ENCODE measurements at regions not wholly inside any gene's neighbourhood (a gene's known extent, or its start where the extent isn't known, plus 50 kb on each side); places are given as distances from the start of the nearest gene placed in this dataset.

DNA sequence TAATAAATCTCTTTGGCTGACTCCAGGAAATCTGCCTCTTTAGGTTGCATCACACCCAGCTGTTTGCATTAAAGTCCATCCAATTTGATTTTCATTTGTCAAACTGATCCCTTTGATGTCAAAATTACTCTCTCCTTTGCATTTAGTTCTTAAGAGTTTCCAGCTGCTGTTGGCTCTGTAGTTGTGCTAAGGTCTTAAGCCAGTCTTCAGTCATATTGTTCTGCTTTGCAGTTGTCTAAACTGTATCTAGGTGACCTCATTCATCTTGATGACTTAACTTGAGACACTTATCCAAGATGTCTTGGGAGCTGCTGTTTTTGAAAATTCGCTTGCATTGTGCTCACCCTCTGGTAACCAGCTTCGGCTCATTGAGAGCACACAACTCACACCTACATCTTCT is 386.9 kb upstream of the TLE4 start:
- no peaks in the 10 kb centered on the region for H3K9me3 ChIP-seq
- no peak for DNase-seq
- 51 to 52% methylated on average over 2 of the region's 2 CpGs for WGBS, 2 donors (ENCODE audit: low coverage in 1 of 2)

DNA sequence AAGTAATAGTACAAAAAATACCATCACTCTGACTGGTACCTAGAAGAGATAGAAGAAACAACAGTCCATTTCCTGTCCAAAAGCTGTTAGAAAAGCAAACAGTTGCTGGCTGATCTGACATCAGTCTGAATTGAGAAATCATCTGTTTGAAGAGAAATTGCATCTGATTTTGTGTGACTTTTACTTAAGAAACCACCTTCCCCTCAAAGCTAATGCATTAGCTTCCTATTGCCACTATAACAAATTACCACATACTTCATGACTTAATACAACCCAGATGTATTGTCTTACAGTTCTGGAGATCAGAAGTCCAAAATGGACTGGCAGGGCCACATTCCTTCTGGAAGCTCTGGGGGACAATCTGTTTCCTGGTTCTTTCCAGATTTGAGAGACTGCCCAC is 385.9 kb upstream of the TLE4 start:
- TF ChIP-seq POLR2AphosphoS5 (IDR thresholded peaks at IDR 0.05) (no peak), POLR2A (IDR thresholded peaks at IDR 0.05) (no peak), EP300 (IDR thresholded peaks at IDR 0.05; ENCODE audit: low read depth) (no peak)
- TF ChIP-seq, protein P1, sequence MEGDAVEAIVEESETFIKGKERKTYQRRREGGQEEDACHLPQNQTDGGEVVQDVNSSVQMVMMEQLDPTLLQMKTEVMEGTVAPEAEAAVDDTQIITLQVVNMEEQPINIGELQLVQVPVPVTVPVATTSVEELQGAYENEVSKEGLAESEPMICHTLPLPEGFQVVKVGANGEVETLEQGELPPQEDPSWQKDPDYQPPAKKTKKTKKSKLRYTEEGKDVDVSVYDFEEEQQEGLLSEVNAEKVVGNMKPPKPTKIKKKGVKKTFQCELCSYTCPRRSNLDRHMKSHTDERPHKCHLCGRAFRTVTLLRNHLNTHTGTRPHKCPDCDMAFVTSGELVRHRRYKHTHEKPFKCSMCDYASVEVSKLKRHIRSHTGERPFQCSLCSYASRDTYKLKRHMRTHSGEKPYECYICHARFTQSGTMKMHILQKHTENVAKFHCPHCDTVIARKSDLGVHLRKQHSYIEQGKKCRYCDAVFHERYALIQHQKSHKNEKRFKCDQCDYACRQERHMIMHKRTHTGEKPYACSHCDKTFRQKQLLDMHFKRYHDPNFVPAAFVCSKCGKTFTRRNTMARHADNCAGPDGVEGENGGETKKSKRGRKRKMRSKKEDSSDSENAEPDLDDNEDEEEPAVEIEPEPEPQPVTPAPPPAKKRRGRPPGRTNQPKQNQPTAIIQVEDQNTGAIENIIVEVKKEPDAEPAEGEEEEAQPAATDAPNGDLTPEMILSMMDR (IDR thresholded peaks at IDR 0.05), result no peak
- no peaks in the 10 kb centered on the region for H3K9me3 ChIP-seq
- intact Hi-C loops (cut with DNase I; ENCODE audit: low total_unique reads), result no loop called here
- no peak overlapping the region for H3K27ac ChIP-seq
- no peak overlapping the region for H3K4me3 ChIP-seq
- DNase-seq, result no peak
- no peaks in the 10 kb centered on the region for H3K27me3 ChIP-seq
- no peaks in the 10 kb centered on the region for H3K36me3 ChIP-seq
- in situ Hi-C loops (cut with MboI; ENCODE audit: low pct_ligation_motif_present in 1 of 4, low pct_unique_long_range_greater_than_20kb in 1 of 4, low sequenced_read_pairs in 3 of 4), result no loop called here
- H3K4me1 ChIP-seq, result no peaks in the 10 kb centered on the region

More for the DNA sequence above, 386.9 kb upstream of the TLE4 start:
- Histone ChIP-seq H3K27me3 (no peaks in the 10 kb centered on the region), H3K27ac (no peak overlapping the region), H3K4me3 (no peak overlapping the region), H3K4me1 (no peaks in the 10 kb centered on the region), H3K36me3 (no peaks in the 10 kb centered on the region)
- in situ Hi-C loops (cut with MboI; ENCODE audit: low pct_ligation_motif_present in 1 of 4, low pct_unique_long_range_greater_than_20kb in 1 of 4, low sequenced_read_pairs in 3 of 4), result no loop called here
- intact Hi-C loops (cut with DNase I; ENCODE audit: low total_unique reads), result no loop called here
- no peak for TF ChIP-seq EP300 (IDR thresholded peaks at IDR 0.05; ENCODE audit: low read depth)
- TF ChIP-seq POLR2AphosphoS5 (IDR thresholded peaks at IDR 0.05), result no peak

DNA sequence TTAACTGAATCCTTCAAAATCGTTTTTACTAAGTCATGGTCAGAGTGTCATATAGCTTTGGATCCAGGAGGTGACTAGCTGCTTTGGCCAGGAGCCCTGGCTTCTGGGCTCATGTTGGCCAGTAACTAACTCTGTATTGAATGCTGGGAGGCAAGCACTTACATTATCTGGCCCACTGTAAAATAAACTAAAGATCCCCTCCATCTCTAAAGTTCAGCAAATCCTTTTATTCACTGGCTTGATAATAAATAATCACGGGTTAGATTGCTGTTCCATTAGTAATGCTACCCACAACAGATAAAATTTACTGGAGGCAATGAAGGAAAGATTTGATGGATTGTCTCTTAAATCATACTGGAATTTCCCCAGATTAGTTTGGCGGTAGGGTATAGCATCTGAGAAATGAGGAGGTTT is 382.2 kb upstream of the TLE4 start:
- Histone ChIP-seq H3K4me3 (no peak overlapping the region), H3K27ac (no peak overlapping the region), H3K27me3 (no peaks in the 10 kb centered on the region), H3K9me3 (no peaks in the 10 kb centered on the region), H3K36me3 (no peaks in the 10 kb centered on the region), H3K4me1 (no peaks in the 10 kb centered on the region)
- WGBS, 2 donors (ENCODE audit: low coverage in 1 of 2), result 55 to 64% methylated on average over 2 to 3 of the region's 3 CpGs
- in situ Hi-C loops (cut with MboI; ENCODE audit: low pct_ligation_motif_present in 1 of 4, low pct_unique_long_range_greater_than_20kb in 1 of 4, low sequenced_read_pairs in 3 of 4) (no loop called here), intact Hi-C loops (cut with DNase I; ENCODE audit: low total_unique reads) (no loop called here)
- TF ChIP-seq EP300 (IDR thresholded peaks at IDR 0.05; ENCODE audit: low read depth), result no peak
- TF ChIP-seq POLR2AphosphoS5 (IDR thresholded peaks at IDR 0.05), result no peak
- no peak for TF ChIP-seq POLR2A (IDR thresholded peaks at IDR 0.05)
- TF ChIP-seq, protein P1 (IDR thresholded peaks at IDR 0.05), result no peak
- no peak for DNase-seq

DNA sequence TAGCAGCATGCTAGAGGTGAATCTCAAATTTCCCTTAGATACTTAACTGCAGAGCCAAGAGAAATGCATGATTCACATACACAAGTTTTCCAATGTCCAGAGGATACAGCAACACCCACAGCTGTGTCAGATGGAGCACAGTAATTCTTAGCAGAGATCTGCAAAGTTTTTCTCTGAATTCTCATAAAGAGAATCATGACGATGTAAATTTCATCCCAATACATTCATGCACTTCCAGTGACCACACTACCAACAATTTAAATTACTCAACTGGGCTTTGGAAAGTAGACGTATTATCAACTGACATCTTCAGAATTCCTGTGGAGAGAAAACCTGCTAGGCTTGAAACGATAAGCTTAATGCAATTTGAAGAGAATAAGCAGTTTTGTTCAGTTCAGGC is 378.8 kb upstream of the TLE4 start:
- WGBS, 2 donors (ENCODE audit: low coverage in 1 of 2), result 86 to 87% methylated on average over 2 to 3 of the region's 3 CpGs
- no peak for TF ChIP-seq POLR2A (IDR thresholded peaks at IDR 0.05)
- TF ChIP-seq EP300 (IDR thresholded peaks at IDR 0.05; ENCODE audit: low read depth), result no peak
- TF ChIP-seq POLR2AphosphoS5 (IDR thresholded peaks at IDR 0.05), result no peak
- TF ChIP-seq, protein P1 (IDR thresholded peaks at IDR 0.05), result no peak
- in situ Hi-C loops (cut with MboI; ENCODE audit: low pct_ligation_motif_present in 1 of 4, low pct_unique_long_range_greater_than_20kb in 1 of 4, low sequenced_read_pairs in 3 of 4), result no loop called here
- intact Hi-C loops (cut with DNase I; ENCODE audit: low total_unique reads), result no loop called here
- DNase-seq, result no peak
- Histone ChIP-seq H3K27ac (no peak overlapping the region), H3K36me3 (no peaks in the 10 kb centered on the region), H3K27me3 (no peaks in the 10 kb centered on the region), H3K4me1 (no peaks in the 10 kb centered on the region), H3K4me3 (no peak overlapping the region), H3K9me3 (no peaks in the 10 kb centered on the region)

DNA sequence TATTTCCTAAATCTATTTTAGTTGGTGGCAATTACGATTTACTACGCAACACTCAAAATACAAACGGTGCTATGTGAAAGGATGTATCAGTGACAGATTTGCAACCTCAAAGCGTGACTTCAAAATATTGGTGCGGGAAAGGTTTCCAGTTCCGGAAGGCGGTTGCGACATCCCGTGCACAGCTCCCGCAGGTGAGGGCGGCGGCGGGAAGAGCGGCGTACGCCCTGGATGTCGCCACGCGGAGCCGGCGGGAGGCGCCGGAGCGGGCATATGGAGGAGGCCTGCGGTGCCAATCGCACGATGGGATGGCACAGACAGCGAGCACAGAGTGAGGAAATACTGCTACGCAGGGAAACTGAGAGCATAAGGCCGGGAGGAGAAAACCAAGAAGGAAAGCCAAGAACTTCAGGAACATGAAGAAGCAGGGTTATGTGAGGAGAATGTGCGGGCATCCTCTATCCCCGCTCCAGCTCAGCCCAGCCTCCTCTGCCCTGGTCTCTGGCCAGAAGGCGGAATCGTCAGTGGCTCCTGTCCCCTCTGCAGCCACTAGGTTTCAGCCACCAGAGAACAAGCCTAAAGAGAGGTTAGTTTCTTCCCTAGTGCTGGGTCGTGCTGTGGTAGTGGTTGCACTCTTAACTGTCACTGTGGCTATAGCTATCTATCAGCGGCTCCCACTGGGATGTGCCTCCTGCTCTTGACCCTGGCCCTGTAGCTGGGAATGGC is 378.1 kb upstream of the TLE4 start:
- Histone ChIP-seq H3K9me3 (no peaks in the 10 kb centered on the region), H3K27me3 (no peaks in the 10 kb centered on the region), H3K4me3 (no peak overlapping the region), H3K4me1 (no peaks in the 10 kb centered on the region), H3K27ac (no peak overlapping the region), H3K36me3 (no peaks in the 10 kb centered on the region)
- WGBS, 2 donors (ENCODE audit: low coverage in 1 of 2), result 94% methylated on average over 13 to 36 of the region's 36 CpGs
- TF ChIP-seq, protein P1 (IDR thresholded peaks at IDR 0.05), result no peak
- no peak for TF ChIP-seq POLR2AphosphoS5 (IDR thresholded peaks at IDR 0.05)
- TF ChIP-seq EP300 (IDR thresholded peaks at IDR 0.05; ENCODE audit: low read depth), result no peak
- TF ChIP-seq POLR2A (IDR thresholded peaks at IDR 0.05), result no peak
- intact Hi-C loops (cut with DNase I; ENCODE audit: low total_unique reads), result no loop called here
- no peak for DNase-seq
- in situ Hi-C loops (cut with MboI; ENCODE audit: low pct_ligation_motif_present in 1 of 4, low pct_unique_long_range_greater_than_20kb in 1 of 4, low sequenced_read_pairs in 3 of 4), result no loop called here

All from transverse colon (tissue), 4 donors.